ENCODE measurements at regions not wholly inside any gene's neighbourhood (a gene's known extent, or its start where the extent isn't known, plus 50 kb on each side); places are given as distances from the start of the nearest gene placed in this dataset.

DNA sequence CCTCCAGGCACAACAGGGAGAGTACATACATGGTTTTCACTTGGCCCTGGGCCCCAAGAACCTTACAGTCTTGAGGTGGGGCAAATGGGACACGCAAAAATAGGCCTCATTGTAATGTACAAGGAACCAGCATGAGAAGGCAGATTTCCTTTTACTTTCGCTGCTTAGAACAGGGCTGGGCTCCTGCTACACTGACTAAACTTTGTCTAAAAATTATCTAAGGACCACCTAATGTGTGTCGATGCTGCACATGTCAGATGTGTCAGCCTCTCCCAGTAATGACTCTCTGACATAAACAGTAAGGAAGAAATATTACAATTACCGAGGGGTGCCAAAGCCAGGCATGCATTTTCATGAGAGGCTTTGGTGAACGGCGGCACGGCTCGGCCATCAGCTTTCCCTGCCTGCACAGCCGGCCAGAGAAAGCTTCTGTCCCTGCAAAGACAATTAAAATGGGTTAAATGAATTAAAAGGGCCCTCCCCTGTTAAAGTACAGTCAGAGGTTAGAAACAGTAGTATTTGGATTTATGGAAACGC lies 224.2 kb upstream of the IRX3 start:
- no peak for DNase-seq (ENCODE audit: low spot score)

DNA sequence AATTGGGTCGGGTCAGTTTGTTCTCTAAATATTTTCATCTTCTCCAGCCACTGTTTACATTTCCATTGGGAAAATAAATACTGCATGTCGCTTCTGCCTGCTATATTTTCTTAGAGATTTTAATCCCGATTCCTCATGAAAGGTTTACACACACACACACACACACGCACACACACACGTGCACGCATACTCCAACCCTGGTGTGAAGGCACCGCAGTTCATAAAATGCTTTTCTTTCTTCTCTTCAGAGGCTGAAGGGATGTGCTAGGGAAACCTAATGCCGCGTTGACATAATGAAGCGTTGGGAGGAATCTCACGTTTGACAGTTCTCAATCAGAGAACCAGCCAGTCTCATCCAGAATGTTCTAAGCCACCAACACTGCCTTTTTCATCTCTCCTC lies 222.9 kb upstream of the IRX3 start:
- DNase-seq (ENCODE audit: low spot score) = no peak

DNA sequence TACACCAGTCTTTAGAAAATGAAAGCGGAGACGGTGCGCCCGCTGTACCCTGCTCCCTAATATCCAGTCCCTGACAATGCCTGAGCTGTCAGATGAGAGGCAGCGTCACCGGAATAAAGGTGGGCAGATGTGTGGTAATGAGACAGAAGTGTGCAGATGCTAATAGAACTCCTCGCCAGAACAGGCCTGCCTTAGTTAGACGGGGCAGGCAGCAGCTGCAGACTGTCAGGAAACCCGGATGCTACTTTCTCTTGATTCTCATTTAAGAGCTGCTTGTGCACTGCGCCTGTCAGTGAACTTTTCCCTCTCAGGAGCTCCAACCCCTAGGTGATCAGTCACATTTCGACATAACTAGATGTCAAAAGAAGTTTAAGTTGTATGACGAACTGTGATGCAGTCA lies 221.8 kb upstream of the IRX3 start:
- DNase-seq (ENCODE audit: low spot score) = no peak

- no peak for DNase-seq (ENCODE audit: low spot score)
Observed at GRCh38 chr16:54506741-54507500, 220.3 kb upstream of the IRX3 start.

DNA sequence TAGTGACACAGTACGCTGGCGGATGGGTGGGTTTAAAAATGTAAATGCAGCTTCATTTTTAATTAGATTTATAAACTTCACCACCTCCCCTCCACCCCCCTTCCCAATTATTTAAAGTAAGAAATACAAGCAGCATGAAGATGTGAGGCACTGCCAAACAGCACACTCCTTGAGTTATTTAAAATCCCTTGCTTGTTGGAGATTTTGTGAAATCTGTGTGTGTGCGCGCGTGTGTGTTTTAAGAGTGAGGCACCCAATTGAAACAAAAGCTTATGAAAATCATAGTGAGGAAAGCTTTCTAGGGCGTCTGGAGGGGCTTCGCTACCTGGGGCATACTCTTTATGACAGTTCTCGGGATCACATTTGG lies 219.6 kb upstream of the IRX3 start:
- DNase-seq (ENCODE audit: low spot score) = no peak

DNA sequence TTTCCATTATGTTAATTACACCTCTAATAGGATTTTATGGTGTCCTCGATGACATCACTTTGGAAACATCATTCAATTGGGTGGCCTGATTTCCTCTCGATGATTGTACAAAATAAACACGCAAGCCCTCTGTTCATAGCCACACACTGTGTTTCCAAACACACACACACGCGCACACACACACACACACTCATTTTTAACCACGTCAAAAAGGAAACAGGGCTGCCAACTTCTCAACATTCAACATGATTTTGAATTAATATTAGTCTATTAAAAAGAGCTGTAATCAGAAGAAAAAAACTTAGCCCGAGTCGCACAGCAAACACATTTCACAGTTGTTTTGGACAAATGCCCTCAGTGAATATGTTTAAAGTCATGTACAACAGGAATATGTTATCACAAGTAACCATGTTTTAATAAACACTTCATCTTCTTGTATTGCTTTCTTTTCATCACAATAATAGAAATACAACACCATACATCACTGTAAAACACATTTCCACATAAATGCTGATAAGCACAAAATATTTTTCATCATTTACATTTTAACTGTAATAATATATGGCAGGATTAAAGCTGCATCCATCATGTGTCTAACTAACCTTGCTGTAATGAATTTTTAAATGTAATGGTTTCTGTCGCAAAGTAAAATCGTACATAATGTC lies 219.1 kb upstream of the IRX3 start:
- DNase-seq (ENCODE audit: low spot score) = no peak

- DNase-seq (ENCODE audit: low spot score) = no peak
Observed at GRCh38 chr16:54504372-54504771, 217.8 kb upstream of the IRX3 start.

- no peak for DNase-seq (ENCODE audit: low spot score)
Observed at GRCh38 chr16:54503856-54504219, 217.3 kb upstream of the IRX3 start.

DNA sequence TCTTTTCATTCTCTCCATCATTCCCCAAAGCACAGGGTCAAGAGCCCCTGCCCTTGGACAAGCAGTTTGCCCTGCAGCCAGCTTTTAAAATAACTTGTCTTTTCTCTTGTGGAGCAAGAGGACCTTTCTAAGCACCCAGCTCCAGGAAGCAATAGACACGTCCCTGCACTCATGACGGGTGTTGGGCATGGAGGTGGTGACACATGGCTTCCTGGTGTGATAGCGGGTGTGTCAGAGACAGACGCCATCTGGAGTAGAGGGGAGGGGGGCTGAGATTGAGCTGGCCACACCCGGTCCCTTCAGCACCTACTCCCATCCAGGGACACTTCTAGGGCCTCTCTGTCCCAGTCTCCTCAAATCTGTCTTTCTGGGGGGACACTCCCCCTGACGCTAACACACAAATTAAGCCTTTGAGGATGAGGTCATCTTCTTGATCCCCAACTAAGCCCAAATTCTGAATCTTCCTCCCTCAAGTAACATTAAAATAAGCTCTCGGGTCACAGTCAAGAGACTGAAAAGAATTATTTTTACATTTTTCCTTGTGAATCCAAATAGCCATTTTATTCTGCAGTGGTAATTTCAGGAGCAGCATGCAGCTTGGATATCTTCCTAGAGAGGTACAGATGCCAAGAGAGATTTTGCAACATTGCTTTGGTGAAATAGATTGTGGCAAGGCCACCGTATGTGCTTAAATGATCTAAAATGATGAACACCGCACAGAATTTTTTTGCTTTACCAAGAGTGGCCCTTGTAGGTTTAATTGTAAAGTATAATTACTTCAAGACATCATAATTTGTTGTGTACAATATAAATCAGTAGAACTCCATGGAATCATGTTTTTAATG lies 216.6 kb upstream of the IRX3 start:
- DNase-seq (ENCODE audit: low spot score) = no peak

- no peak for DNase-seq (ENCODE audit: low spot score)
Observed at GRCh38 chr16:54501797-54502196, 215.2 kb upstream of the IRX3 start.

DNA sequence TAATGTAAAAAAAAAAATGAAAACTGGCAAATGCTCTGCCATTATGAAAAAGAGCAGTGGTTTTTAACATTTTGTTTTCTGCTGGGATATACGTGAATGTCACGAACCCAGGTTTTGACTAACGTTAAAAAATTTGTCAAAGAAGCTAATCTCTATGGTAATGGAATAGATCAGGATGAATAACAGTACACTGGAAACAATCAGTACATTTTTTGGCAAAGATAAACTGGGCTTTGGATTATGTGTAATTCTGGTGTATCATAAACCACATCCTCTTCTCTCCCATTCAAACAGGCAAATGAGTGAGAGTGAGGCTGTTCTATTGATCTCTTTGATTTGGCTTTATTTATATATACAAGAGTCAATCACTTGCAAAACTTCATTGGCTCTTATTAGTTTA lies 207.0 kb upstream of the IRX3 start:
- DNase-seq (ENCODE audit: low spot score) = no peak

DNA sequence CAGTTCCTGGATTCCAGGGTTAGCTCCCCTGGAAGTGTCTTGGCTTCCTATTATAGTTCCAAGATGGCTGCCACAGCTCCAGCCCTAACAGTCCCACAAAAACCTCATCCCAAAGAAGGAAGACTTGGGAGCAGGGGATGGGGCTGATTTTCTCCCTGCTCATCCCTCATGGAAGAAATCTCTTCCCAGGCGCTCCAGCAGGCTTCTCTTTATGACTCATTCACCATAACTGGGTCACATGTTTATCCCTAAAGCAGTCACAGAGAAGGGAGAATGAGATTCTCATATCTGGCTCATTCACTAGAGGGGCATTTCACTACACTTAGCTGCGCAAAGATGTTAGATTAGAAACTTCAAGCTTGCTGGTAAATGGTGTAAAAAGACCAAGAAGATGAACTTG lies 206.5 kb upstream of the IRX3 start:
- no peak for DNase-seq (ENCODE audit: low spot score)

- no peak for DNase-seq (ENCODE audit: low spot score)
Observed at GRCh38 chr16:54490112-54490488, 203.5 kb upstream of the IRX3 start.

GRCh38 chr16:54489225-54490111 lies 202.9 kb upstream of the IRX3 start:
- no peak for DNase-seq (ENCODE audit: low spot score)

DNA sequence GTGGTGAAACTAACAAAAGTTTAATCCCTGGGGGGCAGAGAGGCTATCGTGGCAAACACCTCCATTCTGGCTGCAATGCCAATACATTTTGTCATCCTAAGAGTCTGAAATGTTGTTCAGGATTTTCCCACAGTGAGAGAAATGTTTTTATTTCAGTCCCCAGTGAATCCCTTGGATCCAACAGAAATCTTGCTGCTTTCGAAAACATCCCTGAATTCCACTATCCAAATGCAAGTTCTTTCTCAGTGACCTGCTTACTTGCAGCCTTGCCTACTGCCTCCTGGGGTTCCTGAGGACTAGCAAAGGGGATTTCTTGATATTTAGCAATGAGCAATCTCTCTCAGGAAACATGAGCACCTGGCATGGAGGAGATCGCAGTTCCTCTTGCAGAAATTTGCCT lies 202.1 kb upstream of the IRX3 start:
- no peak for DNase-seq (ENCODE audit: low spot score)

GRCh38 chr16:54487933-54488332 lies 201.3 kb upstream of the IRX3 start:
- no peak for DNase-seq (ENCODE audit: low spot score)

DNA sequence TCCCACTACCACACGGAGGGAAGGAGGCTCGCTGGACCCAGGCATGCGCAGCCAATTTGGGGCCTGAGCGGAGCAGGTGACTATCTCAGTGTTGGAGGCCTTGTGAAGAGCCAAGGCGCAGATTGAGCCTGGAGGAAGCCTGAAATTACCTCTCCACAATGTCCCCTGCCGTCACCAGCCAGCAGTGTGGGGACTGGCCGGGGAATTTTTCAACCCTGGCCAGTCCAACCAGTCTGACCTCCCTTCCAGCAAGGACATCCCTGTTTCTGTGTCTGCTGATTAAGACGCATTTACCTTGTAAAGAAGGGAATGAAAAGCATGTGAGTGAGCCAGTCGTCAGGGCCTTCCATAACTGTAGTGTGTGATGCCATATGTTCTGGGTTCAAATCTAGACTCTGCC lies 198.1 kb upstream of the IRX3 start:
- no peak for DNase-seq (ENCODE audit: low spot score)

- no peak for DNase-seq (ENCODE audit: low spot score)
Observed at GRCh38 chr16:54482892-54483574, 196.4 kb upstream of the IRX3 start.

GRCh38 chr16:54480429-54480828 lies 193.8 kb upstream of the IRX3 start:
- DNase-seq (ENCODE audit: low spot score) = no peak

GRCh38 chr16:54479546-54479945 lies 193.0 kb upstream of the IRX3 start:
- no peak for DNase-seq (ENCODE audit: low spot score)

DNA sequence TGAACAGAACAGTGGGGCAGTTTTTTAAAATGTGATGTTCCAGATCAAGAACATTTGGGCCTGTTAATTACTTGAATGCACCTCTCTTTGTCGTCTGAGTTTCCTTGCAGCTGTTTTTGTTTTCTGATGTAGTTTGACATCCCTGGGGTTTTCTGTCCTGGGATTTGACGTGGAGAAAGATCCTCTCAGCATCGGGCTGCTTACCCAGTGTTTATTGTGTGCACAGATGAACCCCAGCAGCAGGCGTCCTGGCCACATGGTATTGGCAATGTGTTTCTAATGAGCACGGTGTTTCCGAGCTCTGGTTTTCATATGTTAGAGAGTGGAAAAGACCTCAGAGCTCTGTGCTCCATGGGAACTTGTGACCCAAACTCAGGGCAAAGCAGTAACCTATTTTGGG lies 191.1 kb upstream of the IRX3 start:
- no peak for DNase-seq (ENCODE audit: low spot score)
